Adrenal gland (tissue), 9 donors: ENCODE measurements at regions not wholly inside any gene's neighbourhood (a gene's known extent, or its start where the extent isn't known, plus 50 kb on each side); places are given as distances from the start of the nearest gene placed in this dataset.

ENCODE experiments used
- DNase-seq, 7 donors: peaks; one replicate each; pipeline ENCODE4 v3.0.0-alpha.2; 2019 to 2020
- H3K27ac ChIP-seq, 5 donors: fragments of 200-600 bp; sonication (generic) in 4 of 5; 1 replicate in 3 of 5; 2 replicates in 2 of 5; pipeline versions ENCODE4 v1.5.1 to v1.8.0; 2016 to 2020; ENCODE audit warnings: mild to moderate bottlenecking in 1 of 5
- H3K27me3 ChIP-seq: fragments of 200-600 bp; 2 replicates; pipeline ENCODE4 v1.8.0; 2021
- H3K36me3 ChIP-seq, 2 donors: fragments of 200-600 bp; replicated peaks in 1 of 2; 1 replicate in 1 of 2; 2 replicates in 1 of 2; pipeline versions ENCODE4 v1.5.1 to v1.8.0; 2018 to 2022
- H3K4me1 ChIP-seq, 2 donors: fragments of 200-600 bp; replicated peaks in 1 of 2; 1 replicate in 1 of 2; 2 replicates in 1 of 2; pipeline versions ENCODE4 v1.5.1 to v1.8.0; 2018 to 2021
- H3K4me3 ChIP-seq, 4 donors: fragments of 200-600 bp; sonication (generic) in 3 of 4; one replicate each; pipeline ENCODE4 v1.5.1; 2016 to 2018
- H3K9me3 ChIP-seq, 3 donors: fragments of 200-600 bp; sonication (generic) in 1 of 3; replicated peaks in 1 of 3; 1 replicate in 2 of 3; 2 replicates in 1 of 3; pipeline versions ENCODE4 v1.5.1 to v1.8.0; 2016 to 2021
- POLR2A ChIP-seq, 2 donors: fragments of 450-650 bp; IDR thresholded peaks; one replicate each; pipeline ENCODE4 v1.6.1; 2017; ENCODE audit warnings: antibody characterized with exemption in 2 of 2, mild to moderate bottlenecking in 2 of 2, moderate library complexity in 1 of 2
- WGBS, 4 donors: extraction: QIAGEN DNeasy Blood & Tissue Kit in 2 of 4; methylation state at CpG; one replicate each; pipeline versions ENCODE4 v1.1.5 to v1.1.7; 2013 to 2017; 5-methylcytosine and 5-hydroxymethylcytosine counted together
- intact Hi-C, 2 donors: fragments of 100-400 bp; cut with DNase I; formaldehyde crosslinking; loops; one replicate each; pipeline versions ENCODE4 v1.14.1 to v1.15.0; 2022 to 2023
- TF ChIP-seq, protein P1 (sequence below), 6 experiments: fragments of 450-650 bp in 4 of 6; fragments of 200-600 bp in 2 of 6; sonication (generic) in 1 of 6; IDR thresholded peaks; 1 replicate in 5 of 6; 2 replicates in 1 of 6; pipeline versions ENCODE4 v1.5.1 to v1.8.0; 2016 to 2021; ENCODE audit warnings: antibody characterized with exemption in 6 of 6, mild to moderate bottlenecking in 2 of 6, moderate library complexity in 1 of 6
- donor health status: healthy with polysubstance abuse.
- donor health status: Bipolar disorder and iron deficiency.
- donor health status: DM: yes; HTN: yes; CAD: no.
- donor health status: DM: no; HTN: no; CAD: no.
- donor health status: DM: no; HTN: no; CAD: no.

DNA sequence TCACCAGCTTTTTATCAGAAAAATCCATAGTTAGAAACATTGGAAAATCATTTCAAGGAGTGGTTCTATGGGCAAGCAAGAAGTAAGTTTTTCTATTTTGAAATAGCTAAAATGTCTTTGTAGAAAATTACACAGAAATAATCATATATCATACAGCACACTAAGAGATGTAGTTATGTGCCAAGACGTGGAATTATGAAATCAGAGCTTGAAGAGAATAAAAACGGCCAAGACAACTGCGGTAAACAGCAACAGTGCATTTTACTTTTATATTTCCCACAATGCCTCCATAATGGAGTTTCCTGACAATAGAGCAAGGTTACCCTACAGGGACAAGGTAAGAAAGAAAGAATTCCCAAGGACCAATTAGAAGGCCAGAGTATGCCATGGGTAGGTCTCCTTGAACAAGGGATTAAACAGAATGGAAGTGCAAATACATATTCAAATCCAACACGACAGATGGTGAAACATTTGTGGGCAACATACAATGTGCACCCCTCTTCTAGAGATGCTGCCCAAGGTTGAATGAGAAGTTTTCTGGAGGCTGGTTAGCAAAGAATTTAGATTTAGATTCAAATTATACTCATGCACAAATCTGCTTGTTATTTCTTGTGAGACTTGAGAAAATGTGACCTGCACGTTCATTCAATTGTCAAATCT is 76.1 kb upstream of the BTG1 start:
- H3K4me3 ChIP-seq = no peak overlapping the region
- TF ChIP-seq, protein P1, sequence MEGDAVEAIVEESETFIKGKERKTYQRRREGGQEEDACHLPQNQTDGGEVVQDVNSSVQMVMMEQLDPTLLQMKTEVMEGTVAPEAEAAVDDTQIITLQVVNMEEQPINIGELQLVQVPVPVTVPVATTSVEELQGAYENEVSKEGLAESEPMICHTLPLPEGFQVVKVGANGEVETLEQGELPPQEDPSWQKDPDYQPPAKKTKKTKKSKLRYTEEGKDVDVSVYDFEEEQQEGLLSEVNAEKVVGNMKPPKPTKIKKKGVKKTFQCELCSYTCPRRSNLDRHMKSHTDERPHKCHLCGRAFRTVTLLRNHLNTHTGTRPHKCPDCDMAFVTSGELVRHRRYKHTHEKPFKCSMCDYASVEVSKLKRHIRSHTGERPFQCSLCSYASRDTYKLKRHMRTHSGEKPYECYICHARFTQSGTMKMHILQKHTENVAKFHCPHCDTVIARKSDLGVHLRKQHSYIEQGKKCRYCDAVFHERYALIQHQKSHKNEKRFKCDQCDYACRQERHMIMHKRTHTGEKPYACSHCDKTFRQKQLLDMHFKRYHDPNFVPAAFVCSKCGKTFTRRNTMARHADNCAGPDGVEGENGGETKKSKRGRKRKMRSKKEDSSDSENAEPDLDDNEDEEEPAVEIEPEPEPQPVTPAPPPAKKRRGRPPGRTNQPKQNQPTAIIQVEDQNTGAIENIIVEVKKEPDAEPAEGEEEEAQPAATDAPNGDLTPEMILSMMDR (IDR thresholded peaks at IDR 0.05) = no peak
- TF ChIP-seq POLR2A (IDR thresholded peaks at IDR 0.05) = no peak
- WGBS, 4 donors = 82 to 88% (median 85%) methylated on average over 5 of the region's 5 CpGs

DNA sequence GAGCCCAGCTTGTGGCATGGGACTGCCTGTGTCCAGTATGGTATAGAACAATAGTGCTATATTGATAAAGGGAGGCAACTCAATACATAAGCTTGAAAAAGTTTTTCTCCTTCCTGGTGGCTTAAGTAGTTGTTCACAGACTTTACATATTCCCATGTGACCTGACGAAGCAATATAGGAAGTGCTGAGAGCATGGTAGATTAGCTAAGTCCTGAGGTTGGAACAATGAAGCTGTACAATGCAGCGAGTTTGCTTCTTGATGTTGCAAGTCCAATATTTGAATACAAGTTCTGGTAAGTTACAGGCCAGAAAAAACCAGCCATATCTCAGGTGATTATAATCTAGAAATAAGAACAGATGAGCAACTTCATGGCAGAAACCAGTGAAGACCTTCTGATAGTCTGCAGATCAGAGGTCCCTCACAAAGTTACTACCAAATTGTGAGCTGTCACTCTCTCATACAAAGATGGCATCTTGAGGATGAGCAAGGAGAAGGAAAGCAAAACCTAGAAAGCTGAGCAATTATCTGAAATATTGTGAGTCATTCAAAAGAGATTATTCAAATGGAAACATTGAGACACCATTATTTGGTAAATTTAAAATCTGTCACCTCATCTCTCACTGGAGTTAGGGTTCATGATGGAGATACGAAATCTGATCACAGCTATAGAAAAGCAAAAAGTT is 72.9 kb upstream of the BTG1 start:
- H3K27me3 ChIP-seq = no peaks in the 10 kb centered on the region
- intact Hi-C loops = no loop called here
- no peaks in the 10 kb centered on the region for H3K4me1 ChIP-seq
- no peak for DNase-seq
- H3K9me3 ChIP-seq = no peaks in the 10 kb centered on the region
- TF ChIP-seq, protein P1 (IDR thresholded peaks at IDR 0.05) = no peak
- no peak for TF ChIP-seq POLR2A (IDR thresholded peaks at IDR 0.05)
- H3K4me3 ChIP-seq = no peak overlapping the region
- H3K27ac ChIP-seq = no peak overlapping the region
- WGBS, 4 donors = 81 to 87% (median 83%) methylated on average over 3 of the region's 3 CpGs
- no peaks in the 10 kb centered on the region for H3K36me3 ChIP-seq

More for the DNA sequence above, 76.1 kb upstream of the BTG1 start:
- no peak for DNase-seq
- Histone ChIP-seq H3K9me3 (no peaks in the 10 kb centered on the region), H3K4me1 (peaks cover 0 to 6% of the 10 kb centered on the region in 2 donors), H3K27ac (no peak overlapping the region), H3K36me3 (no peaks in the 10 kb centered on the region), H3K27me3 (no peaks in the 10 kb centered on the region)
- intact Hi-C loops = no loop called here

DNA sequence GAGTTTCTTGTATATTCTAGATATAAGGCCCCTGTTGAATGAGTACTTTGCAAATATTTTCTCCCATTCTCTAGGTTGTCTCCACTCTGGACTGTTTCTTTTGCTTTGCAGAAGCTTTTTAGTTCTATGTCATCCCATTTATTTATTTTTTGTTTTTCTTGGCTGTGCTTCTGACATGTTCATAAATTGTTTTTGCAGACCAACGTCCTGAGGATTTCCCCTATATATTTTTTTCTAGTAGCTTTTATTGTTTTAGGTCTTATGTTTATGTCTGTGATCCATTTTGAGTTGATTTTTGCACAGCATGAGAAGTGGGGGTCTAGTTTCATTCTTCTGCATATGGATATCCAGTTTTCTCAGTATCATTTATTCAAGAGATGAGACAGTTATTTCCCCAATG is 70.4 kb upstream of the BTG1 start:
- 8 to 17% (median 16%) methylated on average over 1 of the region's 1 CpG for WGBS, 4 donors
- intact Hi-C loops = no loop called here

DNA sequence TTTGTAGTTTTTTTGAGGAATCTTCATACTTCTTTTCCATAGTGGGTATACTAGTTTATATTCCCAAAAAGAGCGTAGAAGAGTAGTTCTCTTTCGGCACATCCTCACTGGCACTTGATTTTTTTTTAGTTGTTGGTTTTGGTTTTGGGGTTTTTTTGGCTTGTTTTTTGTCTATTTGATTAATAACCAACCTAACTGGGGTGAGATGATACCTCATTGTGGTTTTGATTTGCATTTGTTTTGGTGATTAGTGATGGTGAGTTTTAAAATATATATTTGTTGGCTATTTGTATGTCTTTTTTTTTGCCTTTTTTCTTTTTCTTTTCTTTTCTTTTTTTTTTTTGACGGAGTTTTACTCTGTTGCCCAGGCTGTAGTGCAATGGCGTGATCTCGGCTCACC is 69.7 kb upstream of the BTG1 start:
- intact Hi-C loops = no loop called here

More for the DNA sequence above, 70.4 kb upstream of the BTG1 start:
- no peaks in the 10 kb centered on the region for H3K27me3 ChIP-seq
- no peaks in the 10 kb centered on the region for H3K4me1 ChIP-seq
- no peaks in the 10 kb centered on the region for H3K9me3 ChIP-seq
- H3K4me3 ChIP-seq = no peak overlapping the region
- H3K36me3 ChIP-seq = no peaks in the 10 kb centered on the region
- no peak for TF ChIP-seq POLR2A (IDR thresholded peaks at IDR 0.05)
- TF ChIP-seq, protein P1 (IDR thresholded peaks at IDR 0.05) = no peak
- no peak overlapping the region for H3K27ac ChIP-seq
- DNase-seq = no peak

More for the DNA sequence above, 69.7 kb upstream of the BTG1 start:
- DNase-seq = no peak
- Histone ChIP-seq H3K4me3 (no peak overlapping the region), H3K9me3 (no peaks in the 10 kb centered on the region), H3K4me1 (no peaks in the 10 kb centered on the region), H3K27me3 (no peaks in the 10 kb centered on the region), H3K27ac (no peak overlapping the region), H3K36me3 (no peaks in the 10 kb centered on the region)
- WGBS, 4 donors = 95 to 99% (median 97%) methylated on average over 5 of the region's 5 CpGs
- no peak for TF ChIP-seq POLR2A (IDR thresholded peaks at IDR 0.05)
- TF ChIP-seq, protein P1 (IDR thresholded peaks at IDR 0.05) = no peak
